Kasumi-1 (cell line): ENCODE measurements at regions not wholly inside any gene's neighbourhood (a gene's known extent, or its start where the extent isn't known, plus 50 kb on each side); places are given as distances from the start of the nearest gene placed in this dataset.
"Not testable (repeated sequence)": the region's sequence is repeated elsewhere in the genome, so short reads cannot be mapped to it uniquely, and the experiment has no call there.

ENCODE experiments used
- DNase-seq, 2 experiments: peaks; one replicate each; lab custom pipeline; 2025; lab: John Stamatoyannopoulos, UW

DNA sequence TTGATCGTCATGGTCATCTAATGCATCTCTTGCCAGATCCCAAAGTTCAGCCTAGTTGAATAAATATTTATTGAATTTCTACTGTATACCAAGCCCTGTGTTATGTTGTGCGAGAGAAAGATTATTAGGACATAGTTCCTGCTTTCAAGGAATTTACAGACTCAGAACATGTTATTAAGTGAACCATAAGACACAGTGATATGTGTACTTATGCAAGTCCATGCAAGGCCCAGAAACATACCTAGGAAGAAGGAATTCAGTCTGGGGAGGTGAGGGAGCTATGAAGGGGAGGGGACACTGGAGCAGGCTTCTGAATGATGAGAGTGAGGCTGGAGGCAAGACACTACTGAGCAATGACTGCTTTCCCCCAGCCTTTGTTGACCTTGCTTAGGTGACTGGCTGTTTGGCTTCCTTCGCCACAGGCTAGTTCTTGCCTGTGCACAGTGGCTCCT, 81.4 kb downstream of the ACAA2 start:
- DNase-seq, result no peak

DNA sequence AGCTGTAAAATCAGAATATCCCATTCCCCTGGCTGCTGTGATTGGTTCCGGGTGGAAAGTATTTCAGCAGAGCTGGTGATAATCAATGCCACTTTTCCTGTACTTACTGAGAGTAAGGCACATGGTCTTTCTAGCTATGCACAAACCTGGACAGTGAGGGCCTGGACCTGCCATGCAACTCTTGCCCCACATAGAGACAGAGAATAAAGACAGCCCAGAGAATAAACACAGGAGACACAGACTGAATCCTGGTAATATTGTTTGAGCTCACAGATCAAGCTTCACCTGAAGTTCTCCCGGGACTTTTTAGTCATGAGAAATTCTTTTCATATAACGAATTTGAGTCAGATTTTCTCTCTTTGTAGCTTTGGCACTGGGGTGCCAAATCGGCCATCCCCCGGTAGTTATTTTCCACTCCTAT, 81.9 kb downstream of the ACAA2 start:
- DNase-seq, result no peak

DNA sequence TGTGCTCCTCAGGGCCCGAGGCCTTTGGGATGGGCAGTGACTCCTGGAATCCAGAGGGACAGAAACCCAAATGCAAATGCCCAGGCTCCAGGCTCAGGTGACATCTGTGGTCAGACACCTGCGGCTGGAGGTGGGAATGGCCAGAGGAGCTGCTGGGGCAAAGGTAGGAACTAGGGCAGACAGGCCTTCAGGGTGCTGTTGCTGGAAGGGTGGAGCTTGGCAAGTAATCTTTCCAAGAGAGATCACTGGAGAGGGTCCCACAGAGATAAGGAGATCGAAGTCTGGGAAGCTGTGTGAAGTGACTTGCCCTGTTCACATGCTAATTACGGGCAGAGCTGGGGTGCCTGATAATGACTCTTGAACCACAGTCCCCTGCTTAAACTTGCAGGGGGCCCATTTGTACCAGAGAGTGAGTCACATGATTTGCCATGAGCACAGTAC, 82.4 kb downstream of the ACAA2 start:
- no peak for DNase-seq

DNA sequence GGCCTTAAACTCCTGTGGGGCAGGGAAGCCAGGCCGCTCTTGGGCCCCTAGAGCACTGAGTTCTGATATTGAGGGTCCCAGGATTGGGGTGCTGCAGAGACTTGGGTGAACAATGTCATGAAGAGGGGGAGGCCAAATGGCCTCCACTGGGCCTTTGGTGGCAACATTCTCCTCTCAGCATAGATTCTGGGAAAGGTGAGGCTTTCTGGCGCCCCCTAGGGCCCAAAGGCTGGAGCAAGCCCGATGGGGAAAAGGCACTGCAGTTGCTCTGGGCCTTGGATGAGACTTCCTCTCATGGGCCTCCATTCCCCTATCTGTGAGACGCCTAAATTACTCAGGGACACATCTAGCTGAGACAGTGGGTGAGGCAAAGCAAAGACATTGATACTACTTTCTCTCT, 84.8 kb downstream of the ACAA2 start:
- peak in 1 of 2 experiments; percentile 13 for DNase-seq

DNA sequence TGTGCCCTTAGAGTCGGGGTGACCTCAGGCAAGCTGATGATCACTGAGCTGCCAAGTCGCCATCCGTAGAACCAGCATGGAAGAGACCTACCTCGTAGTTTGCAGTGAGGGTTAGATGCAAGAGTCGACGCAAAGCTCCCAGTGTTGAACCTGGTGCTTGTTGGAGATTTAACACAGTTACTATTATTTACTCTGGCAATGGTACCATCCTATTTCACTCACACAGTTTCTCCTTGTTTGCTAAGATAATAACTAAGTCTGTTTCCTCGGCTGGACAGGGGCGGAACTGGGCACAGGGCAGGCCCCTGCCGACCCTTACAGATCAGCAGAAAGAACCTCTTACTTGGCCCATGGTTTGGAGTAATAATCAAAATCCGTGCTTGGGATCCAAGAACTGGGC, 85.5 kb downstream of the ACAA2 start:
- no peak for DNase-seq

DNA sequence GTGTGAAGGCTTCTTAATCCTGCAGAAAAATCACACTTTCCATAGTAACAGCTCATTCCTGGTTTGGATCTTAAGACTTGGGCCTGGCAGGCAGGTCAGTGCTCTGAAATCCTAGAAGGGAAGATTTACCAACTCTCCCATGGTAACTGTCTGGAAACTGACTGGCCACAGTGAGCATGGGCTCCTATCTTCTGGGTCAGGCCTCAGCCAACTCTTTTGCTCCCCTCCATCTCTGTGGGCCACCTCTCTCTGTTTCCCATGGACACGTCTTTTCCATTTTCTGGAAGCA, 86.7 kb downstream of the ACAA2 start:
- DNase-seq, result no peak

DNA sequence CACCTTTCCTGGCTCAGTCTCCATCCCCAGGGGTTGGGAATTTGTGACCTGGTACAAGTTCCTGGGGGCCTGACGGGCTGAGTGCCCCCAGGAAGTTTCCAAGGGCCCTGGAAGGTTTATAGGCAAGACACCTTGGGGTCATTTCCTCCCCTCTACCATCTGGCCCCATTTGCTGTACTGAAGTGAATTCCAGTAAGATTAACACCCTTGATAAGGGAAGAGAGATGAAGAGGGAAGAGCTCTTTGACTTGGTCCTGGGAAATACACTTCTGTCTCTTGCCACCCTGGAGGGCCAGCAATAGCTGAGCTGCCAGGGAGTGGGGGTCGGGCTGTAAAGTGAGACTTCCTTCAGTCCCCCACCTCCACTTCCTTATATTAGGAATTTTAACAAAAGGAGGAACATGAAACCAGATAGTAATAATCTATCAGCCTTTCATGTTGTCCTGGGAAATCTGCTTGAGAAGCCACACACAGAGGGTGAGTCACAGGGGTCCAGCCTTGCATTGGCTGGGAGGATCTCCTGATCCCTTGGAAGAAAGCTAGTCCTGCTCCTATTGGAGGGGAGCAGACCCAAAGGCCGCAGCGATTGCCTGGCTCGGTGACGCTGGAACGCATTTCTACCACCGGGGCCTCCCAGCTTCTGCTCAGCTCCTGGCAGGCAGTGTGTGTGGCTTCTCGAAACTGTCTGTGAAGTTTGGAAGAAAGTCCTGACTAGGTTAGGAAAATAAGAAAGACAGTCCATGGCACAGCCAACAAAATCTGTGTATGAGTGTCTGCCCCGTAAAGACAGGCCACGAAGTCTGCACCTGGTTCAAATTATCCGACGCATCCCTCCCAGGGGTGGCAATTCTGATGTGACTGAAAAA, 87.3 kb downstream of the ACAA2 start:
- no peak for DNase-seq

DNA sequence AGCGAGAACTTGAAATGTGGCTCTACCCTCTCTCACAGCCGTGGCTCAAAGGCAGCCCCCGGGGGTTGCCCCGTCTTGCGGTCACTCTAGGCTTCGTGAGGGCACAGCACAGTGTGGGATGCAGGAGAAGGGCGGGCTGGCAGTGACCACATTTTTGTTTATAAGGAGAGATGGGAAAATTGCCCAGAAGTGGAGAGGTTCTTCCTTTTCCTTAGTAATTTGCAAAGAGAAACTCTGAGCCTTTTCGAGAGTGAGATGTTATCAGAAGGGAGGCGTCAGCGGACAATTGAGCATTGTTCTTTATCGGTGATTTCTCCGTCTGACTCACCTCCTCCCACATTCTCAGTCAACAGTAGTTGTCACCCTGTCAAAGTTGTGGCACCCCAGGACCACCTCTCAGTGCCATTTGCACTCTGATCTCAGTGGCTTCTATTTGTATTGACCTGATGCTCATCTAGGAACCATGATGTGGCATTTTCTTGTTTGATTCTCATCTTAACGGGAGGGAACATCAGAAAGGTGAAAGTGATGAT, 89.6 kb downstream of the ACAA2 start:
- DNase-seq, result no peak

DNA sequence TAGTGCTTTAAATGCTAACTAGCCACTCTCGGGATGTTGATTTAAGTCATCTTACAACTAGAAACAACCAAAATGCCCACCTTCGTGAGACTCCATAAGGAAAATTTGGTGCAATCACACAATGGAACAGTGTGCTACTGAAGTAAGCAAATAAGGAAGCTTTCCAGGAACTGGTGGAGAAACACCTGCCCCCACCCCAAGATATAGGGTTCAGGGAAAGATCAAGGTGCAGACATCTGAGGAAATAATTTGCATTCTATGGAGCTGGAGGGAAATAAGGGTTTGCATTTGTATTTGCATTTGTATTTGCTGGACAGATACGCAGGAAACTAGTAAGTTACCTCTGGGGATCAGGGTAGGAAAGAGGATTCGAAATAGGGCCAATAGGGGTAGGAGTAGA, 90.9 kb downstream of the ACAA2 start:
- no peak for DNase-seq

DNA sequence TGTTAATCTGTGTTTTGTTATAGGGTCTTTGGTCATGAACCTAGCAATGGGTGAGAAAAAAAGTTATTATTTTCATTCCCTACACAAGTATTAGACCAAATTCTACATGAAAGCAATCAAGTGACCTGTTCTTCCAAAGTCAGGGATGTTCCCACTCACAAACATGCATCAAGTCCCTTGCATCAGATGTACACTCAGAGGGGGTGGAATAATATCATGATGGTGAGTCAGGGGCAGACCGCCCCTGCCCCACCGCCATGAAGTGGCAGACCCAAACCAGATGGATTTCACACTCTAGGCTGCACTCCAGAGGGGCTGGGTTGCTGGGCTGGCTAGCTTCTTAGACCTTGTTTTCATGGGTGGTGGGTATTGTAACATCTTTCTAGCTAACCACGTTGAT, 91.4 kb downstream of the ACAA2 start:
- no peak for DNase-seq

DNA sequence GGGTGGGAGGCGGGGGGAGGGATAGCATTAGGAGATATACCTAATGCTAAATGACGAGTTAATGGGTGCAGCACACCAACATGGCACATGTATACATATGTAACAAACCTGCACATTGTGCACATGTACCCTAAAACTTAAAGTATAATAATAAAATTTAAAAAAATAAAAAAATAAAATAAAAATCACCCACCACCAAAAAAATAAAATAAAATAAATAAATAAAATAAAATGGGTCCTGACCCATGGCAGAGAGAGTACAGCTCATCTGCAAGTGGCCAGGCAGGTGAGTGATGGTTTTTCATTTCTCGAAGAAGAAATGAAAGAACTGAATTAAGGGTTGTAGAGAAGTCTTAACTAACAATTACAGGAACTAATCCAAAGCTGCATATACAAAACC, 92.4 kb downstream of the ACAA2 start:
- DNase-seq, result not testable (repeated sequence)

DNA sequence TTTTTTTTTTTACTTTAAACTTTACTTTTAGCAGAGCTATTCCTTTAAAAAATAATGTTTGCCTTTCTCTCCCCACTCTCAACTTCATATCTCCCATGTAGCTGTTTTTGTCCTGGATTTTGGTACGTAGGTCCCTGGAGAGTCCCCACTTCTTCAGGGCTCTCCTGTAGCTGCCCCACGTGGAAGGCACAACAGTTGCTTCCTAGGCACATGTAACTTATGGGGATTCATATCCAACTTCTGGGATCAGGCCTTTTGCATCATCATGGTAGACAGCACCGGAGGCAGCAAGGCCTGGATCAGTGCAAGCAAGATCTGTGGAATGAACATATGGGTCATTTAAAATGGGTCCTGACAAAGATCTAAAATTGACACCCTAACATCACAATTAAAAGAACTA, 95.7 kb downstream of the ACAA2 start:
- DNase-seq, result no peak

DNA sequence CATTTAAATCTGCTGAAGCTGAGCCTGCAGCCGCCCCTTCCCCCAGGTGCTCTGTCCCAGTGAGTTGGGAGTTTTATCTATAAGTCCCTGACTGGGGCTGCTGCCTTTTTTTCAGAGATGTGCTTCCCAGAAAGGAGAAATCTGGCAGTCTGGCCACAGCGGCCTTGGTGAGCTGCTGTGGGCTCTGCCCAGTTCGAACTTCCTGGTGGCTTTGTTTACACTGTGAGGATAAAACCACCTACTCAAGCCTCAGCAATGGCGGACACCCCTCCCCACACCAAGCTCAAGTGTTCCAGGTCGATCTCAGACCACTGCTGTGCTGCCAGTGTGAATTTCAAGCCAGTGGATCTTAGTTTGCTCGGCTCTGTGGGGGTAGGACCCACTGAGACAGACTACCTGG, 97.3 kb downstream of the ACAA2 start:
- DNase-seq, result no peak

DNA sequence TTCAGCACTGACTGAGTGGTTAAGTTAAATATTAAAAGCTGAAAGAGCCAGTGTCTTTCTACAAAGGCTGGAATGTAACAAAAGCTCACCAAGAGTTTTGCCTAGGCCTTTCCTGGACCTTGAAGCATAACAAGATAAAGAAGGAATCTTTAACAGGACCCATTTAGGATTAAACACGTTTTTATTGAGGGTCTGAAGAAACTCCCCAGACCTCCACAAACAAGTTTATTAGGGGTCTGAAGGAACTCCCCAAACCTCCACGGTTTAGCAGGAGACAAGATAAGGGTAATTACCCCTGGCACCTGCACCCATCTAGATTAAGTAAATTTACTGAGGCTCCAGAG, 104.0 kb downstream of the ACAA2 start:
- no peak for DNase-seq

DNA sequence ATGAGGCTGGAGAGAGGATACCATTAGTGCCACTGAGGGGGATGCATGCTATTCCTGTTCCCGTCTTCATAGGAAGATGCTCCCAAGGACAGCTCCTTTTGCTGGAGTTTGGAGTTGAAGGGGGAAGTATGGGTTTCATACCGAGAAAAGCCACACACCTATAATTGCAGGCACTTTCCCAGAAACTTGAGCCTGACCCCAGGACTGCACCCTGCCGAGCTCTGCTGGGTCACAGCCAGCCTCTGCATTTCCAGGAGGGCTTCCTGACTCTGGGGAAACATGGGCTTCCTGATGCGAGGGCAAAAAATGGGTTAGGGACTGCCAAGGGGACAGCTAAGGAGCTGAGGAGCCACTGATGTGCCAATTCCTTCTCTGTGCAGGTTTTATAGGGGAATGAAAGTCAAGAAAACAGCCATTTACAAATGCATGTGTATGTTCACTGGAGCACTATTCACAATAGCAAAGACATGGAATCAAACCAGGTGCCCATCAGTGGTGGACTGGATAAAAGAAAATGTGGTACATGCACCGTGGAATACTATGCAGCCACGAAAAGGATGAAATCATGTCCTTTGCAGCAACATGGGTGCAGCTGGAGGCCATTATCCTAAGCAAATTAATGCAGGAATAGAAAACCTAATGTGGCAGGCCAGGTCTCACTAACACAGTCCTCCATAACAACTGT, 104.5 kb downstream of the ACAA2 start:
- DNase-seq, result no peak

DNA sequence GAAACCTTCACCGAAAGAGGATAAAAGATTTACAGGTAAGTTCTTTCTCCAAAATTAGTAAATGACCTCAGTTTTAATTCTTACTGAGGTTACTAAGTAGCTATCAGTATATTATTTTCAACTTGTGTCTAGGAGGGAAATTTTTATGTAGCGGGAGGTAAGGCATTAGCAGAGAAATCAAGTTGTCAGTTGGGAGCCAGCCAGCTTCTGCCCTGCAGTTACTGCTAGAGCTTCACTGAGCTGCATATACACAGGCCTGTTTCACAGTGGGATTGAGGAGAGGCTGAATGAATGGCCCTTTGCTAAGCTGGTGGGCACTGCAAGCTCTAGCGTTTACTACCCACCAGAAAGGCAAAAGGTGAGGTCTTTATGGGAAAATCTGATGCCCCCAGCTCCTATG, 105.7 kb downstream of the ACAA2 start:
- no peak for DNase-seq

DNA sequence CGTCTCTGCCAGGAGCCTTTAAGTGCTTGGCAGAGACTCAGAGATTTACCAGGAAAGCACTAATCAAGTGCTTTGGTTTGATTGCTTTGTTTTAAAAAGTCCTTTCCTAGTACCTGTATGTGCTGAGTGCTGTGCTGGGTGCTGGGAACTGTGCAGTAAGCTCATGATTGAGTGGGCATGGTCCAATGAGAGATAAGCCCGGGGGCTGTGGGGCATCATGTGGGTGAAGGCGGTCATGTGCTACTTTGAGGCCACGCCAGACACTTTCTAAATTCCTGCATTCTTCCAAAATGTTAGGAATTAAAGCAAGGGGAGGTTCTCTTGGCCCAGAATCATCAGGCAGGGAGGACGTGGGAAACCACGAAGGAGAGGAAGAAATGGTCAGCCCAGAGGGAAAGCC, 109.0 kb downstream of the ACAA2 start:
- DNase-seq, result no peak

DNA sequence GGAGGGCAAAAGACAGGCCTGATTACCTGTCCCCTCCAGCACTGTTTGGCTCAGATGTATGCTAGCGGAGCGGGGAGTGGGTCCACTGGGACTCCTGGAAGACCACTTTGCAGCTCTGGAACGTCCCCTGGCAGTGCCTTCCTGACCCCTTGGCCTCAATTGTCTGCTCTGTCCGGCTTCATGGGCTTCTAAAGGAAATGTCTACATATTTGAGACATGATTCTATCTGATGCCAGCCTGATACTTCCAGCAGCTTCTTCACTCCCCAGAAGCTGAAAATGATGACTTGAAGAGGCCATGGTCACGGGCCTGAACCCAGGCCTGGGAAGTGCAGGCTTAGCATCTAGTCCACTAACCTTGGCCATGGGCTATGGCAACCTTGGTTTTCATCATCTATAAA, 112.1 kb downstream of the ACAA2 start:
- no peak for DNase-seq

DNA sequence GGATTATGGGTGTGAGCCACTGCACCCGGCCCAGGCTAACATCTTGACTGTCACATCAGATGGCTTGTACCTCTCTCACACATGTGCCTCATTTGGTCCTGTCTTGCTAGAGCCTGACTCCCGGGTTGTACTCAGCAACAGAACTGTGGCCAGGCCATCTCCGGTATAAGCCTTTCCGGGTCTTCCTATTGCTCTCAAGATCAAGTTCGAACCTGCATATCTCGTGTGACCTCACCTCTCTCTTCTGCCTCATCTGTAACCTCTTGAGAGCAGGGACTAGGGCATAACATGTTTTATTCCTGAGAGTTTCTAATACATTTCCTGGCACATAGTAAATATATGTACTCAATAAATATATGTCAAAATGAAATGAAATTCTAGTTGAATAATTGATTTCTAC, 114.0 kb downstream of the ACAA2 start:
- no peak for DNase-seq

DNA sequence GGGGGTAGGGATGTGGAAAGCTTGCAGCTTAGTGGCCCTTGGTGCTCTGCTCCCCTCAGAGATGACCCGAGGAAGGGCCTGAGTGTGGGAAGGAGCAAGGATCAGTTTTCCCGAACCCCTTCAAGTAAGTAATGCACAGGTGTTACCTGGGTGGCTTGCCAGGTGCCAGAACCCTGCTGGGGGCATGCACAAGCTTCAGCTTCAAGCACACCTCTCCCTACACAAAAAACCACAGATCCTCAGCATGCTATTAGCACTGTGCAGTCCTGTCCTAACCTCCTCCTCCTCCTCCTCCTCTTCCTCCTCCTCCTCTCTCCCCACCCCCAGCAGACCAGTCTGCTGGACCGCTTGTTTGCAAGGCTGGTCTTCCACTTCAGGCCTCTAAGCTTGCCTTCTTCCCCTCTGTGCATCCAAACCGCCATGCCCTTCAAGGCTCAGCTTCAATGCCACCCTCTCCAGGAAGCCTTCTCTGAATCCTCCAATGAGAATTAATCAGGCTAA, 114.8 kb downstream of the ACAA2 start:
- no peak for DNase-seq

DNA sequence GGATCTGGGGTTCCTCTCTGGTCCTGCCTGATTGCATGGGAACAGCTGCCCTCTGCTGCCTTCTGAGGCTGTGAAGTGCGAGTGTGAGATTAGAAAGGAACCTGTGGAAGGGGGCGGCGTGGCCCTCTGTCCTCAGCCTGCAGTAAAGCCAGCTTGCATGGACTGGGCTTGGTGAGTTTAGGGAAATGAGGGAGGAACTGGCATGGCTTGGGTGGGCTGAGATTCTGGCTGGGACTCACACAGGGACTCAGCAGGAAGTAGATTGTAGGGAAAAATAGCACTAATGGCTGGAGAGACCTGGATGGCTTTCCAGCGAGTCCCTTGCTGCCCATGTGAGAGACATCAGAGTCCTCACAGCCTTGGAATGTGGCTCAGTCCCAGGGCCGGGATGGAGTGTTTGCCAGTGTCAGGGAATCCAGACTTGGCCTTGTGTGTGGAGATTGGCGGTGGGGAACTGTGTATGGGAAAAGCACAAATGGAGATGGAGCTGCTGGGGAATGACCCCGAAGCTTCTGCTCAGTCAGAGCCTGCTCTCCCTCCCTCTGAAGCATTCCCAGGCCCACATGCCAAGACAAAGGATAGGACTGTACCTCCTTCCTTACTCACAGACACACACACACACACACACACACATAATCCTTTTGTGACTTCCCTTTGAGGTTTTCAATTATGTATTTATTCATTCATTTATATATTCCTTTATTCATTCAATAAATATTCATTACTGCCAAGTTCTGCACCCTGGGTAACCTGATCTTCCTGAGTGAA, 115.4 kb downstream of the ACAA2 start:
- no peak for DNase-seq

DNA sequence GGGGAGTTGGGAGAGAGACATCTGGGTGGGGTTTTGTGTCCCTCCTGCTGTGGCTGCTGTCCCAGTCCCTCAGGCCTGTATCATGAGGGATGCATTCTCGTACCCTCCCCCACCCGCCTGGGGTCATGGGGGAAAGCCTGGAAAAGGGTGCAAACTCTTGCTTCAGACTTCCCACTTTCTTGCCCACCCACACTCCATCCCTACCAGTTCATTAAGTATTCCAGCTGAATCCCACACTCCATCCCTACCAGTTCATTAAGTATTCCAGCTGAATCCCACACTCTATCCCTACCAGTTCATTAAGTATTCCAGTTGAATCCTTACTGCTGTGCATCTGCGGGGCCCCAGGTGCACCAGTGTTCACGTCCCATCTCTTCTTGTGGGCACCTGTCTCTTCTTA, 116.3 kb downstream of the ACAA2 start:
- no peak for DNase-seq

DNA sequence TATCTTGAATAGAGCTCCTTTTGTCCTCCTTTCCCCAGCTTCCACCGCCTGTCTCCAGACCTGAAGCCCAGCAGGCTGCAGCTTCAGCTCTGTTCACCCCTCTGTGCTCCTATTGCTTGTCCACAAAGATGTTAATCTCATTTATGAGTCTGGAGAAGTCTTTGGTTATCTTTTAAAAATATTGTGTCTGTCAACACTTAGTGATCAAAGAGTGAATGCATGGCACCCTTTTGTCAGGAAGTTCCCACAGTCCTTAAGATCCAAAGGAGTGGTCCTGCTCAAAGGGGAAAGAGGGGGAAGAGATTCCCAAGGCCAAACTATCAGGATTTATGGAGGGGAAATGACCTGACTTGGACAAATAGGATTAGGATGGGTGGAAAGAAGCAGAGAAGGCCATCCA, 118.9 kb downstream of the ACAA2 start:
- DNase-seq, result no peak
